ENCODE measurements at regions not wholly inside any gene's neighbourhood (a gene's known extent, or its start where the extent isn't known, plus 50 kb on each side); places are given as distances from the start of the nearest gene placed in this dataset.

DNA sequence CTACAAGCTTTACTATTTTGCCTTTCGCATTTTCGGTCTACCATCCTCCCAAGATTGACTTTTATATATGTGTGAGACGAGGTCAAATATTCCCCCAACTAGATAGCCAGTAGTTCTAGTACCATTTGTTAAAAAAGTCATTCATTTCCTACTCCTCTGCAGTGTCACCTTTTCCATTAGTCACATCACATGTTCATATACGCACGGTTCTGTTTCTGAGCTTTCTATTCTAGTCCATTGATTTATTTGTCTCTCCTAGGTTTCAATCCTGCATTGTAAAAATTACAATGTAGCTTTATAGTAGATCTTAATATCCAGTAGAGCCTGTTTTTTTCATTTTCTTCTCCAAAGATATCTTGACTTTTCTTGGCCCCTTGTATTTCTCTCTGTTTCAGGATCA lies 528.7 kb upstream of the TRPC7 start:
- no peak for TF ChIP-seq PKNOX1 (IDR thresholded peaks at IDR 0.05)
- TF ChIP-seq SUZ12 (IDR thresholded peaks at IDR 0.05) = no peak
- no peak for TF ChIP-seq BHLHE40 (IDR thresholded peaks at IDR 0.05; ENCODE audit: borderline replicate concordance)
- no peak for TF ChIP-seq ARNT (IDR thresholded peaks at IDR 0.05)
- no peak for TF ChIP-seq TARDBP (IDR thresholded peaks at IDR 0.05)
- no peak for TF ChIP-seq SP1 (IDR thresholded peaks at IDR 0.05)
